Ascending aorta (tissue), 2 donors: ENCODE measurements at regions not wholly inside any gene's neighbourhood (a gene's known extent, or its start where the extent isn't known, plus 50 kb on each side); places are given as distances from the start of the nearest gene placed in this dataset.

Experiments
- DNase-seq, 2 donors: peaks; one replicate each; pipeline ENCODE4 v3.0.0-alpha.2; 2019; ENCODE audit warnings: low spot score in 2 of 2
- H3K27ac ChIP-seq, 2 donors: fragments of 200-600 bp; sonication (generic); one replicate each; pipeline ENCODE4 v1.5.1; 2016 to 2017; ENCODE audit warnings: mild to moderate bottlenecking in 1 of 2
- H3K27me3 ChIP-seq: fragments of 200-600 bp; sonication (generic); one replicate; pipeline ENCODE4 v1.5.1; 2017
- H3K36me3 ChIP-seq, 2 donors: fragments of 200-600 bp; sonication (generic); one replicate each; pipeline ENCODE4 v1.5.1; 2016
- H3K4me1 ChIP-seq, 2 donors: fragments of 200-600 bp; sonication (generic); one replicate each; pipeline ENCODE4 v1.5.1; 2016 to 2017; ENCODE audit warnings: mild to moderate bottlenecking in 1 of 2
- H3K4me3 ChIP-seq, 2 donors: fragments of 200-600 bp; sonication (generic); one replicate each; pipeline ENCODE4 v1.5.1; 2016 to 2017; ENCODE audit warnings: mild to moderate bottlenecking in 1 of 2
- H3K9me3 ChIP-seq, 2 donors: fragments of 200-600 bp; sonication (generic); one replicate each; pipeline ENCODE4 v1.5.1; 2016
- intact Hi-C: fragments of 100-400 bp; cut with DNase I; formaldehyde crosslinking; loops from one replicate; pipeline ENCODE4 v1.15.1; 2023
- TF ChIP-seq, protein P1 (sequence below), 3 experiments: fragments of 200-600 bp in 2 of 3; fragments of 450-650 bp in 1 of 3; sonication (generic) in 2 of 3; IDR thresholded peaks; one replicate each; pipeline ENCODE4 v1.5.1; 2016 to 2019; ENCODE audit warnings: antibody characterized with exemption in 3 of 3, mild to moderate bottlenecking in 1 of 3, moderate library complexity in 1 of 3

DNA sequence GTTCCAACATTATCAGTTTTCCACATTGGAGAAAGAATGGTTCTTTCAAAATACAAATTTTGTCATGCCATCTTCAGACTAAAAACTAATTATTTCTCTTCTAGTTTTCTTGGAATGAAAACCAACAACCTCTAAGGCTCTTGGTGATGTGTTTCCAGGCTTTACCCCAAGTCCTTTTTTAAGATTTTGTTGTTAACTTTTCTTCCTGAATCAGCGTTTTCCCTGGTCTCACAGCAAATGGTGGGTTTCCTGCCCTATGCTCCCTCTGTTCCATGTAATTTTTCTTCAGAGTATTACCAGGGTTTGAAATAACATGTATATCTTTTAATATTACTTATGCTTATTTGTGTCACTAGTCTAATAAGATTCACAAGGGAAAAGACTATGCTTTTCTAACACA lies 1311.9 kb downstream of the LRFN5 start:
- no peaks in the 10 kb centered on the region for H3K36me3 ChIP-seq
- no peak overlapping the region for H3K27ac ChIP-seq
- no peak overlapping the region for H3K4me3 ChIP-seq
- TF ChIP-seq, protein P1, sequence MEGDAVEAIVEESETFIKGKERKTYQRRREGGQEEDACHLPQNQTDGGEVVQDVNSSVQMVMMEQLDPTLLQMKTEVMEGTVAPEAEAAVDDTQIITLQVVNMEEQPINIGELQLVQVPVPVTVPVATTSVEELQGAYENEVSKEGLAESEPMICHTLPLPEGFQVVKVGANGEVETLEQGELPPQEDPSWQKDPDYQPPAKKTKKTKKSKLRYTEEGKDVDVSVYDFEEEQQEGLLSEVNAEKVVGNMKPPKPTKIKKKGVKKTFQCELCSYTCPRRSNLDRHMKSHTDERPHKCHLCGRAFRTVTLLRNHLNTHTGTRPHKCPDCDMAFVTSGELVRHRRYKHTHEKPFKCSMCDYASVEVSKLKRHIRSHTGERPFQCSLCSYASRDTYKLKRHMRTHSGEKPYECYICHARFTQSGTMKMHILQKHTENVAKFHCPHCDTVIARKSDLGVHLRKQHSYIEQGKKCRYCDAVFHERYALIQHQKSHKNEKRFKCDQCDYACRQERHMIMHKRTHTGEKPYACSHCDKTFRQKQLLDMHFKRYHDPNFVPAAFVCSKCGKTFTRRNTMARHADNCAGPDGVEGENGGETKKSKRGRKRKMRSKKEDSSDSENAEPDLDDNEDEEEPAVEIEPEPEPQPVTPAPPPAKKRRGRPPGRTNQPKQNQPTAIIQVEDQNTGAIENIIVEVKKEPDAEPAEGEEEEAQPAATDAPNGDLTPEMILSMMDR (IDR thresholded peaks at IDR 0.05), result no peak
- H3K9me3 ChIP-seq, result no peaks in the 10 kb centered on the region
- H3K4me1 ChIP-seq, result no peaks in the 10 kb centered on the region
- no peak for DNase-seq
- intact Hi-C loops, result no loop called here
- H3K27me3 ChIP-seq, result no peaks in the 10 kb centered on the region

DNA sequence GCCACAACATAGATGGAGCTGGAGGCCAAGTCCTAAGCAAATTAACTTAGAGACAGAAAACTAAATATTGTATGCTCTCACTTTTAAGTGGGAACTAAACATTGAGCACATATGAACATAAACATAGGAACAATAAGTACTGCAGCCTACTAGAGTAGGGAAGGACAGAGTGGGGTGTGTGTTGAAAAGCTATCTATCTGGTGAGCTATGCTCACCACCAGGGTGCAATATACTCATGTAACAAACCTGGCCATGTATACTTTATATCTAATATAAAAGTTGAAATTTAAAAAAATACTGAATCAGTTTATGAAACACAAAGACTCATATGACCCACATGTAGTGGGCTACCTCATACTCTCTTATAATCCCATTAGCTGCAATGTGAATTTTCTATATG lies 1305.0 kb downstream of the LRFN5 start:
- Histone ChIP-seq H3K36me3 (no peaks in the 10 kb centered on the region), H3K9me3 (no peaks in the 10 kb centered on the region), H3K27me3 (no peaks in the 10 kb centered on the region), H3K27ac (no peak overlapping the region), H3K4me1 (no peaks in the 10 kb centered on the region), H3K4me3 (no peak overlapping the region)
- intact Hi-C loops, result no loop called here
- TF ChIP-seq, protein P1 (IDR thresholded peaks at IDR 0.05), result no peak
- DNase-seq, result no peak

DNA sequence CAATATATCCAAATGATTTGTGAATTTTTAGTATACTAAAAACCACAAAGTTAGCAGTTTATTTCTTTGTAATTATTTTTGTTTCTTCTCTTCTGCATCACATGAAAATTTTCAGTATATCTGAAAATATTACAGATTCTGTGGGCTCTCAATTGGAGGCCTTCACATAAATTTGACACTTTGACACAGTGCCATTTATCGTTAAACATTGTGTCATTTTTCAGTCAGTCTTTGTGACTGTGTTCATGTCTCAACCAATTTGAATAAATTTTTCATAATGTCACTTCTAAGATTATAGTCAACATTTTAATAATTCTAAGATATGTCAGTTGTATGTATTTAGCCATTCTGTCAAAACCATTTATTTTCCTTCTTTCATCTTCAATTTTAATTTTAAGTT lies 1303.0 kb downstream of the LRFN5 start:
- Histone ChIP-seq H3K9me3 (no peaks in the 10 kb centered on the region), H3K4me3 (no peak overlapping the region), H3K27me3 (no peaks in the 10 kb centered on the region), H3K27ac (no peak overlapping the region), H3K36me3 (no peaks in the 10 kb centered on the region), H3K4me1 (no peaks in the 10 kb centered on the region)
- TF ChIP-seq, protein P1 (IDR thresholded peaks at IDR 0.05), result no peak
- no peak for DNase-seq
- intact Hi-C loops, result no loop called here

DNA sequence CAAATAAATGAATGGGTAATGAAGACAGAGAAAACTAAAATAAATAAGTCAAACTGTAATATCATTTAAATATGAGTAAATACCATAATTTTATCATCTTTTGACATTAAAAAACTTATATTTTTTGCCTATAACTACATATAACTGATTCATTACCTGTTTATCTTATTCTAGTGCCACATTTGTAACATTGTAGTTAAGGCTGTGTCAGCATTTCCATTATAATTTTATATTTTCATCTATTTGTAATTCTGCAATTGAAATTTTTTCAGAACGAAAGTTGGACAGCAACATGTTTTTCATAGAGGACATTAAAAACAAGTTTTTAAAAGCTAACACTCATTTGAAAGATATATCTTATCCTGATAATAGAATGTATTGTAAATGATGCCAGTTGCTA lies 1286.5 kb downstream of the LRFN5 start:
- Histone ChIP-seq H3K9me3 (no peaks in the 10 kb centered on the region), H3K27ac (no peak overlapping the region), H3K4me3 (no peak overlapping the region), H3K4me1 (no peaks in the 10 kb centered on the region), H3K27me3 (no peaks in the 10 kb centered on the region), H3K36me3 (no peaks in the 10 kb centered on the region)
- intact Hi-C loops, result no loop called here
- TF ChIP-seq, protein P1 (IDR thresholded peaks at IDR 0.05), result no peak
- no peak for DNase-seq

DNA sequence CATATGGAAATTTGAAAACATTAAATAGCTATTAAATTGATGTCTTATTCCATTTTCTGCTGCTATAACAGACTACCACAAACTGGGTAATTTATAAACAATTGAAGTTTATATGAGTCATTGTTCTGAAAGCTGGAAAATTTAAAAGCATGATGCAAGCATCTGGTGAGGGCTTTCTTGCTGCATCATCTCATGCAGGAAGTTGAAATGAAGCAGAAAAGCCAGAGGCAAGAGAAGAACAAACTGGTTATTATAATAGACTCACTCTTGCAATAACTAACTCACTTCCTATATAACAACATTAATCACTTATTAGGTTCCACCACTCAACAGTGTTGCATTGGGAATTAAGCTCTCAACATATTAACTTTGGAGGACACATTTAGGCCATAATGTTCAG lies 1277.4 kb downstream of the LRFN5 start:
- Histone ChIP-seq H3K4me1 (no peaks in the 10 kb centered on the region), H3K9me3 (no peaks in the 10 kb centered on the region), H3K4me3 (no peak overlapping the region), H3K36me3 (no peaks in the 10 kb centered on the region), H3K27ac (no peak overlapping the region), H3K27me3 (no peaks in the 10 kb centered on the region)
- DNase-seq, result no peak
- TF ChIP-seq, protein P1 (IDR thresholded peaks at IDR 0.05), result no peak
- intact Hi-C loops, result no loop called here

DNA sequence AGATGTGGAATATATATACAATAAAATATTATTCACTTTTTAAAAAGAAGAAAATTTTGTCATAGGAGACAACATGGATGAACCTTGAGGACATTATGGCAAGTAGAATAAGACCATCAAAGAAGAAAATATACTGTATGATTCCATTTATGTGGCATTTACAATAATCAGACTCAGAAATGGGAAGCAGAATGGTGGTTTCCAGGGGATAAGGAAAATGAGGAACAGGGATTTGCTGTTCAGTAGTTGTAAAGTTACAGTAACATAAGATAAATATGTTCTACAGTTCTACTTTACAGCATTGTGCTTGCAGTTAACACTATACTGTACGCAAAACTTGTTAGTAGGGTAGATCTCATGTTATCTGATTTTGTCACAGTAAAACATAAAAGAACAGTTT lies 1271.0 kb downstream of the LRFN5 start:
- H3K4me3 ChIP-seq, result no peak overlapping the region
- H3K36me3 ChIP-seq, result no peaks in the 10 kb centered on the region
- no peaks in the 10 kb centered on the region for H3K4me1 ChIP-seq
- TF ChIP-seq, protein P1 (IDR thresholded peaks at IDR 0.05), result no peak
- no peaks in the 10 kb centered on the region for H3K27me3 ChIP-seq
- no peak for DNase-seq
- no peaks in the 10 kb centered on the region for H3K9me3 ChIP-seq
- H3K27ac ChIP-seq, result no peak overlapping the region
- intact Hi-C loops, result no loop called here
